ENCODE measurements at regions not wholly inside any gene's neighbourhood (a gene's known extent, or its start where the extent isn't known, plus 50 kb on each side); places are given as distances from the start of the nearest gene placed in this dataset.
"Not testable (repeated sequence)": the region's sequence is repeated elsewhere in the genome, so short reads cannot be mapped to it uniquely, and the experiment has no call there.

GRCh38 chr5:40356248-40356647 lies 323.5 kb upstream of the PTGER4 start:
- no peak for DNase-seq (ENCODE audit: extremely low read depth, low read depth)

- no peak for DNase-seq (ENCODE audit: extremely low read depth, low read depth)
These were observed 323.9 kb upstream of the PTGER4 start for GRCh38 chr5:40355846-40356245.

- no peak for DNase-seq (ENCODE audit: extremely low read depth, low read depth)
These were observed 324.5 kb upstream of the PTGER4 start for GRCh38 chr5:40355181-40355580.

- no peak for DNase-seq (ENCODE audit: extremely low read depth, low read depth)
These were observed 325.5 kb upstream of the PTGER4 start for GRCh38 chr5:40354171-40354570.

- DNase-seq (ENCODE audit: extremely low read depth, low read depth), result no peak
These were observed 326.3 kb upstream of the PTGER4 start for GRCh38 chr5:40353442-40353841.

GRCh38 chr5:40347981-40348725 lies 331.6 kb upstream of the PTGER4 start:
- no peak for DNase-seq (ENCODE audit: extremely low read depth, low read depth)

GRCh38 chr5:40346901-40347300 lies 332.8 kb upstream of the PTGER4 start:
- DNase-seq (ENCODE audit: extremely low read depth, low read depth), result no peak

- DNase-seq (ENCODE audit: extremely low read depth, low read depth), result not testable (repeated sequence)
These were observed 341.3 kb upstream of the PTGER4 start for GRCh38 chr5:40338434-40338833.

- no peak for DNase-seq (ENCODE audit: extremely low read depth, low read depth)
These were observed 345.5 kb upstream of the PTGER4 start for GRCh38 chr5:40334242-40334635.

- no peak for DNase-seq (ENCODE audit: extremely low read depth, low read depth)
These were observed 346.1 kb upstream of the PTGER4 start for GRCh38 chr5:40333459-40334241.

- DNase-seq (ENCODE audit: extremely low read depth, low read depth), result no peak
These were observed 346.7 kb upstream of the PTGER4 start for GRCh38 chr5:40332970-40333369.

GRCh38 chr5:40331616-40332015 lies 348.1 kb upstream of the PTGER4 start:
- DNase-seq (ENCODE audit: extremely low read depth, low read depth), result no peak

GRCh38 chr5:40321514-40321913 lies 358.2 kb upstream of the PTGER4 start:
- no peak for DNase-seq (ENCODE audit: extremely low read depth, low read depth)

- DNase-seq (ENCODE audit: extremely low read depth, low read depth), result no peak
These were observed 361.3 kb upstream of the PTGER4 start for GRCh38 chr5:40318395-40318794.

GRCh38 chr5:40317023-40317422 lies 362.7 kb upstream of the PTGER4 start:
- DNase-seq (ENCODE audit: extremely low read depth, low read depth), result no peak

- DNase-seq (ENCODE audit: extremely low read depth, low read depth), result no peak
These were observed 364.6 kb upstream of the PTGER4 start for GRCh38 chr5:40315126-40315525.

GRCh38 chr5:40314275-40314674 lies 365.4 kb upstream of the PTGER4 start:
- no peak for DNase-seq (ENCODE audit: extremely low read depth, low read depth)

GRCh38 chr5:40312205-40312604 lies 367.5 kb upstream of the PTGER4 start:
- no peak for DNase-seq (ENCODE audit: extremely low read depth, low read depth)

GRCh38 chr5:40309851-40310250 lies 369.9 kb upstream of the PTGER4 start:
- no peak for DNase-seq (ENCODE audit: extremely low read depth, low read depth)

- no peak for DNase-seq (ENCODE audit: extremely low read depth, low read depth)
These were observed 370.8 kb upstream of the PTGER4 start for GRCh38 chr5:40308867-40309266.

- no peak for DNase-seq (ENCODE audit: extremely low read depth, low read depth)
These were observed 371.8 kb upstream of the PTGER4 start for GRCh38 chr5:40307920-40308319.

GRCh38 chr5:40306869-40307487 lies 372.7 kb upstream of the PTGER4 start:
- DNase-seq (ENCODE audit: extremely low read depth, low read depth), result no peak

All from NCI-H460 (cell line).